ENCODE measurements at regions not wholly inside any gene's neighbourhood (a gene's known extent, or its start where the extent isn't known, plus 50 kb on each side); places are given as distances from the start of the nearest gene placed in this dataset.

DNA sequence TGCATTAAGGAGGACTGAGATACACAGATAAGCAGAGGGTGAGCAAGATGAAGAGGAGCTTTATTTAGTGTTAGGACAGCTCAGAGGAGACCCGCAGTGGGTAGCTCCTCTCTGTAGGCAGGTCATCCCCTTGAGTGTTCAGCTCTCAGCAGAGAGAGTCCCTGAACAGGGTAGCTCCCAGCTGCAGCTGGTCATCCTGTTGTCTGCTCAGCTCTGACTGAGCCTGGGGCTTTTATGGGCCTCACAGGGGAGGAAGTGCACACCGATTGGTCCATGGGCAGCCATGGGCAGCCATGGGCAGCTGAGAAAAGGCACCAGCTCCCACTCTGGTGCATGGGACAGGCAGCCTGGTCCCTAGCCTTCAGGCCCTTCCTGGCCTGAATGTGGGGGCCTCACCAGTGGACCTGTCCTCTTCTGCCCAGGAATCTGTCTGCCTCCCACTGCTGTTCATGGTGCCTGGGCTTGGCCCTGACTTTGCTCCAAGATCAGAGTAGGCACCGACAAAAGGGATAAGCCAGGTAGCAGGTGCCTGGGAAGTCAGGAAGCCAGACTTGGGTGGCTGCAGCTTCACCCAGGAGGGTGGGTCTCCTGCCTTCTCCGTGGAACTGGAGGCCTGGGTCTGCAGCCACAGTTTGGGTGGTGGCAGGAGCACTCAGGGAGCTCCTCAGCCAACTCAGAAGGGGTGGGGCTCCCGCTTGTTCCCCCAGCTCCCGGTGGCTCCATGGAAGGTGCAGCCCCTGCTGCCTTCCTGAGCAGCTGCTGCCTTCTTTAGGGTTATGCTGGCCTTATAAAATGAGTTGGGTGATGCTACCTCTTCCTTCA lies 54.7 kb downstream of the MYEOV start:
- TF ChIP-seq, protein P1, sequence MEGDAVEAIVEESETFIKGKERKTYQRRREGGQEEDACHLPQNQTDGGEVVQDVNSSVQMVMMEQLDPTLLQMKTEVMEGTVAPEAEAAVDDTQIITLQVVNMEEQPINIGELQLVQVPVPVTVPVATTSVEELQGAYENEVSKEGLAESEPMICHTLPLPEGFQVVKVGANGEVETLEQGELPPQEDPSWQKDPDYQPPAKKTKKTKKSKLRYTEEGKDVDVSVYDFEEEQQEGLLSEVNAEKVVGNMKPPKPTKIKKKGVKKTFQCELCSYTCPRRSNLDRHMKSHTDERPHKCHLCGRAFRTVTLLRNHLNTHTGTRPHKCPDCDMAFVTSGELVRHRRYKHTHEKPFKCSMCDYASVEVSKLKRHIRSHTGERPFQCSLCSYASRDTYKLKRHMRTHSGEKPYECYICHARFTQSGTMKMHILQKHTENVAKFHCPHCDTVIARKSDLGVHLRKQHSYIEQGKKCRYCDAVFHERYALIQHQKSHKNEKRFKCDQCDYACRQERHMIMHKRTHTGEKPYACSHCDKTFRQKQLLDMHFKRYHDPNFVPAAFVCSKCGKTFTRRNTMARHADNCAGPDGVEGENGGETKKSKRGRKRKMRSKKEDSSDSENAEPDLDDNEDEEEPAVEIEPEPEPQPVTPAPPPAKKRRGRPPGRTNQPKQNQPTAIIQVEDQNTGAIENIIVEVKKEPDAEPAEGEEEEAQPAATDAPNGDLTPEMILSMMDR (IDR thresholded peaks at IDR 0.05) = no peak
- no peak for TF ChIP-seq EZH2 (IDR thresholded peaks at IDR 0.05)
